Suppressor macrophage treated with lipopolysaccharide for 4 hours (primary cell): ENCODE measurements at regions not wholly inside any gene's neighbourhood (a gene's known extent, or its start where the extent isn't known, plus 50 kb on each side); places are given as distances from the start of the nearest gene placed in this dataset.
A peak's percentile ranks its signal among the peaks of the same experiment; 100 is the strongest.

Source experiments
- DNase-seq: peaks from one replicate; pipeline ENCODE4 v3.0.0-alpha.2; 2020

GRCh38 chr6:43861212-43861894 is 91.3 kb downstream of the VEGFA start:
- DNase-seq: no peak

GRCh38 chr6:43860285-43860684 is 90.3 kb downstream of the VEGFA start:
- DNase-seq: no peak

- no peak for DNase-seq
Measured at GRCh38 chr6:43859213-43859612, 89.2 kb downstream of the VEGFA start.

- no peak for DNase-seq
Measured at GRCh38 chr6:43858161-43859153, 88.4 kb downstream of the VEGFA start.

GRCh38 chr6:43856005-43856765 is 86.2 kb downstream of the VEGFA start:
- peak; percentile 22 for DNase-seq

GRCh38 chr6:43855247-43855646 is 85.2 kb downstream of the VEGFA start:
- no peak for DNase-seq

- DNase-seq: no peak
Measured at GRCh38 chr6:43853066-43853650, 83.1 kb downstream of the VEGFA start.

- DNase-seq: no peak
Measured at GRCh38 chr6:43852350-43852864, 82.4 kb downstream of the VEGFA start.

- DNase-seq: no peak
Measured at GRCh38 chr6:43851204-43851865, 81.3 kb downstream of the VEGFA start.

- no peak for DNase-seq
Measured at GRCh38 chr6:43850314-43851203, 80.5 kb downstream of the VEGFA start.

GRCh38 chr6:43849844-43850243 is 79.8 kb downstream of the VEGFA start:
- DNase-seq: no peak

GRCh38 chr6:43848671-43849391 is 78.8 kb downstream of the VEGFA start:
- no peak for DNase-seq

GRCh38 chr6:43847741-43848630 is 78.0 kb downstream of the VEGFA start:
- DNase-seq: no peak

GRCh38 chr6:43846556-43846955 is 76.5 kb downstream of the VEGFA start:
- no peak for DNase-seq

- DNase-seq: no peak
Measured at GRCh38 chr6:43845646-43846045, 75.6 kb downstream of the VEGFA start.

GRCh38 chr6:43843669-43844171 is 73.7 kb downstream of the VEGFA start:
- no peak for DNase-seq

GRCh38 chr6:43843097-43843645 is 73.2 kb downstream of the VEGFA start:
- DNase-seq: no peak

GRCh38 chr6:43842231-43842794 is 72.3 kb downstream of the VEGFA start:
- DNase-seq: no peak
